ENCODE measurements at regions not wholly inside any gene's neighbourhood (a gene's known extent, or its start where the extent isn't known, plus 50 kb on each side); places are given as distances from the start of the nearest gene placed in this dataset.

GRCh38 chr5:155839251-155840037 is 487.5 kb upstream of the SGCD start:
- TF ChIP-seq CTCF (IDR thresholded peaks at IDR 0.05 in 8 of 11, conservative IDR thresholded peaks at IDR 0.05 in 3 of 11) (no peak), POLR2A (IDR thresholded peaks at IDR 0.05) (no peak), POLR2AphosphoS5 (IDR thresholded peaks at IDR 0.05) (no peak)

All from spleen (tissue), 7 donors.